Esophagus squamous epithelium (tissue), 4 donors: ENCODE measurements at regions not wholly inside any gene's neighbourhood (a gene's known extent, or its start where the extent isn't known, plus 50 kb on each side); places are given as distances from the start of the nearest gene placed in this dataset.

Experiments
- CTCF ChIP-seq, 6 experiments: fragments of 450-650 bp in 4 of 6; fragments of 200-600 bp in 2 of 6; sonication (generic) in 2 of 6; IDR thresholded peaks; one replicate each; pipeline ENCODE4 v1.5.1; 2016 to 2019; ENCODE audit warnings: antibody characterized with exemption in 6 of 6, mild to moderate bottlenecking in 4 of 6, moderate library complexity in 4 of 6
- POLR2A ChIP-seq, 4 donors: fragments of 450-650 bp; IDR thresholded peaks; one replicate each; pipeline ENCODE4 v1.6.1; 2017; ENCODE audit warnings: antibody characterized with exemption in 4 of 4, mild to moderate bottlenecking in 4 of 4, moderate library complexity in 3 of 4

- TF ChIP-seq CTCF (IDR thresholded peaks at IDR 0.05) (no peak), POLR2A (IDR thresholded peaks at IDR 0.05) (no peak)
These were observed 127.5 kb downstream of the VPREB1 start for GRCh38 chr22:22372086-22372485.
